HepG2 (cell line): ENCODE measurements at regions not wholly inside any gene's neighbourhood (a gene's known extent, or its start where the extent isn't known, plus 50 kb on each side); places are given as distances from the start of the nearest gene placed in this dataset.
A peak's percentile ranks its signal among the peaks of the same experiment; 100 is the strongest.

Experiments
- ATAC-seq: fragments of 200-7000 bp; cut with Tn5 transposase; 3 replicates; pipeline ENCODE4 v1.9.1; 2020; ENCODE audit warnings: mild to moderate bottlenecking, moderate library complexity
- BruUV-seq: library from RNA; stranded (reverse); fragments of 400-500 nt; replicated peaks from 2 replicates; lab custom pipeline; 2021; lab: Mats Ljungman, UMichigan
- CTCF ChIA-PET: fragments of 300-600 bp; formaldehyde crosslinking; extraction: SDS; loops from one replicate; lab custom pipeline; 2021; ENCODE audit warnings: low total read pairs, inconsistent platforms, low intra/inter-chr PET ratio; lab: Yijun Ruan, JAX
- POLR2A ChIA-PET: fragments of 350-600 bp; sonication (Branson Sonifier 250); formaldehyde crosslinking; loops from one replicate; lab custom pipeline; 2020; ENCODE audit warnings: antibody characterized with exemption, inconsistent platforms; lab: Yijun Ruan, JAX
- DNase-seq: peaks from one replicate; pipeline ENCODE4 v3.0.0-alpha.2; 2015; ENCODE audit warnings: low spot score
- FAIRE-seq: peaks from 3 replicates; lab custom pipeline; 2011; peaks lifted over from hg19 to GRCh38; lab: Jason Lieb, UNC
- H2AFZ ChIP-seq: one replicate; pipeline ENCODE4 v1.6.1; 2011; ENCODE audit warnings: low read length, inconsistent platforms
- H3K27ac ChIP-seq: fragments of 300-600 bp; 3 replicates; pipeline ENCODE4 v1.8.0; 2011; ENCODE audit warnings: mixed run types, mild to moderate bottlenecking, mixed read lengths, low read length, inconsistent platforms; ENCODE audit not compliant: insufficient read depth; ENCODE audit errors: extremely low read length
- H3K27me3 ChIP-seq, 2 experiments: fragments of 200-600 bp in 1 of 2; 2 replicates in 1 of 2; 3 replicates in 1 of 2; pipeline versions ENCODE4 v1.6.0 to v1.8.0; 2011; ENCODE audit warnings: low read length in 2 of 2, mild to moderate bottlenecking in 2 of 2, moderate library complexity in 2 of 2, inconsistent platforms in 1 of 2; ENCODE audit not compliant: insufficient read depth in 2 of 2, control insufficient read depth in 1 of 2
- H3K36me3 ChIP-seq, 2 experiments: fragments of 200-600 bp in 1 of 2; replicated peaks in 1 of 2; 2 replicates in 1 of 2; 3 replicates in 1 of 2; pipeline versions ENCODE4 v1.5.1 to v1.8.0; 2011; ENCODE audit warnings: low read length in 2 of 2, inconsistent platforms in 1 of 2; ENCODE audit not compliant: insufficient read depth in 2 of 2, control insufficient read depth in 1 of 2
- H3K4me1 ChIP-seq: 2 replicates; pipeline ENCODE4 v1.5.1; 2012; ENCODE audit warnings: low read length, inconsistent platforms; ENCODE audit not compliant: insufficient read depth
- H3K4me2 ChIP-seq: 2 replicates; pipeline ENCODE4 v1.6.0; 2011; ENCODE audit warnings: low read depth, low read length, inconsistent platforms
- H3K4me3 ChIP-seq, 3 experiments: fragments of 200-600 bp in 1 of 3; sonication (generic), shearing (Covaris generic) in 1 of 3; replicated peaks in 1 of 3; 2 replicates each; pipeline ENCODE4 v1.5.1; 2011 to 2016; ENCODE audit warnings: low read length in 3 of 3, inconsistent platforms in 2 of 3, low read depth in 2 of 3, mild to moderate bottlenecking in 2 of 3, control low read depth in 1 of 3, mixed read lengths in 1 of 3; ENCODE audit not compliant: insufficient read depth in 1 of 3
- H3K79me2 ChIP-seq: one replicate; pipeline ENCODE4 v1.6.1; 2011; ENCODE audit warnings: low read length, inconsistent platforms; ENCODE audit not compliant: insufficient read depth
- H3K9ac ChIP-seq: 2 replicates; pipeline ENCODE4 v1.6.0; 2011; ENCODE audit warnings: mild to moderate bottlenecking, low read depth, low read length, inconsistent platforms; ENCODE audit not compliant: insufficient read depth
- H3K9me3 ChIP-seq: 2 replicates; pipeline ENCODE4 v1.5.1; 2012; ENCODE audit warnings: mild to moderate bottlenecking, low read length
- H4K20me1 ChIP-seq: 2 replicates; pipeline ENCODE4 v1.6.0; 2011; ENCODE audit warnings: inconsistent platforms, mild to moderate bottlenecking, low read length, moderate library complexity; ENCODE audit not compliant: insufficient read depth
- ATF7 ChIP-seq, 2 experiments: fragments of 450-650 bp in 1 of 2; sonication (generic) in 1 of 2; formaldehyde crosslinking in 1 of 2; IDR thresholded peaks; 2 replicates each; pipeline versions ENCODE4 v1.4.0 to v1.6.1; 2016 to 2020; ENCODE audit warnings: antibody characterized with exemption in 1 of 2, mild to moderate bottlenecking in 1 of 2, missing genetic modification reagents in 1 of 2
- CREB1 ChIP-seq, 2 experiments: fragments of 450-650 bp in 1 of 2; IDR thresholded peaks; 2 replicates each; pipeline ENCODE4 v1.6.1; 2016 to 2017; ENCODE audit warnings: control low read depth in 1 of 2, mild to moderate bottlenecking in 1 of 2, missing compliant biosample characterization in 1 of 2, missing genetic modification characterization in 1 of 2
- HMG20B ChIP-seq: conservative IDR thresholded peaks from 2 replicates; pipeline ENCODE4 v1.6.1; 2016; ENCODE audit warnings: missing genetic modification reagents, missing compliant biosample characterization
- NFE2 ChIP-seq: sonication (generic); formaldehyde crosslinking; IDR thresholded peaks from 2 replicates; pipeline ENCODE4 v1.4.0; 2020; ENCODE audit warnings: missing genetic modification reagents
- ZFP36L2 ChIP-seq: sonication (generic); formaldehyde crosslinking; IDR thresholded peaks from 2 replicates; pipeline ENCODE4 v1.4.0; 2020; ENCODE audit warnings: missing genetic modification reagents
- ZMAT3 ChIP-seq: sonication (generic); formaldehyde crosslinking; conservative IDR thresholded peaks from 2 replicates; pipeline ENCODE4 v1.7.0; 2021; ENCODE audit warnings: missing genetic modification reagents
- ZNF160 ChIP-seq: sonication (generic); formaldehyde crosslinking; IDR thresholded peaks from 2 replicates; pipeline ENCODE4 v1.8.0; 2022; ENCODE audit warnings: mild to moderate bottlenecking, inconsistent platforms, missing genetic modification reagents
- ZNF207 ChIP-seq: fragments of 450-650 bp; IDR thresholded peaks from 2 replicates; pipeline ENCODE4 v1.6.1; 2016; ENCODE audit warnings: antibody characterized with exemption, borderline replicate concordance
- ZNF263 ChIP-seq: sonication (generic); formaldehyde crosslinking; IDR thresholded peaks from 2 replicates; pipeline ENCODE4 v1.4.0; 2020; ENCODE audit warnings: missing genetic modification reagents
- WGBS: methylation state at CpG from one replicate; pipeline ENCODE4 v1.1.6; 2017; ENCODE audit warnings: low lambda C conversion rate; 5-methylcytosine and 5-hydroxymethylcytosine counted together
- in situ Hi-C: cut with HindIII; loops from 2 replicates; pipeline ENCODE4 v1.10.0; 2017; ENCODE audit warnings: low pct_unique_long_range_greater_than_20kb; ENCODE audit not compliant: extremely low pct_ligation_motif_present
- intact Hi-C: fragments of 100-400 bp; cut with micrococcal nuclease; formaldehyde crosslinking; loops from one replicate; pipeline ENCODE4 v1.10.0; 2022; ENCODE audit not compliant: unreplicated experiment
- TF ChIP-seq, protein P1 (sequence below): sonication (generic); formaldehyde crosslinking; IDR thresholded peaks from 2 replicates; pipeline ENCODE4 v1.4.0; 2020; ENCODE audit warnings: mild to moderate bottlenecking, missing genetic modification reagents
- TF ChIP-seq, protein P2 (sequence below): sonication (generic); formaldehyde crosslinking; conservative IDR thresholded peaks from 2 replicates; pipeline ENCODE4 v1.8.0; 2022; ENCODE audit warnings: mild to moderate bottlenecking, moderate library complexity, missing genetic modification reagents
- TF ChIP-seq, protein P3 (sequence below): fragments of 450-650 bp; IDR thresholded peaks from 2 replicates; pipeline ENCODE4 v1.6.1; 2016

DNA sequence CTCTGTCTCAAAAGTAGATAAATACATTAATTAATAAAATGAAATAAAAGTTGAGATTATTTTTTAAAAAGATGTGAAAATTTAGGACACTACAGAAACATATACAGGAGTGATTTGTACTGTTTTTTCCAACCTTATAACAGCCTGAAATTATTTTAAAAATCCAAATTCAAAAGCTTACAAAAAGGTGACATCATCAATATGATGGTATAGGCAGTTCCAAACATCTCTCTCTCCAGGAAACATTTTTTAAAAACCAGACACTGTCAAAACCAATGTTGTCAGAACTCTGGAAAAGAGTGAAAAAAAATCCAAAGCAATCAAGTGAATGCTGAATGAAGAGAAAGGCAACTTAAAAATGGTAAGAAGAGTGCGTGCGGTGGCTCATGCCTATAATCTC lies 76.7 kb downstream of the HHEX start:
- Histone ChIP-seq H3K4me1 (peaks cover 6% of the 10 kb centered on the region), H3K4me3 (no peak overlapping the region), H3K9ac (no peak overlapping the region), H2AFZ (no peak overlapping the region), H3K79me2 (no peaks in the 10 kb centered on the region), H3K9me3 (no peaks in the 10 kb centered on the region; the same call in 1 of the 2 replicates), H3K4me2 (no peak overlapping the region), H3K27me3 (peaks cover 2 to 4% of the 10 kb centered on the region in 2 experiments; a peak in 3 of 5 replicates), H3K36me3 (no peaks in the 10 kb centered on the region), H3K27ac (no peak overlapping the region), H4K20me1 (no peaks in the 10 kb centered on the region)
- in situ Hi-C loops (no loop called here), intact Hi-C loops (no loop called here)
- DNase-seq (no peak), ATAC-seq (no peak), FAIRE-seq (no peak)
- no TSS peak for BruUV-seq
- 97% methylated on average over 2 of the region's 2 CpGs for WGBS
- TF ChIP-seq ZMAT3 (CRISPR knock-in tag): no peak
- peak; percentile 31; the same call in 1 of the 2 replicates for TF ChIP-seq CREB1 (IDR thresholded peaks at IDR 0.05)
- no peak for TF ChIP-seq CREB1 (CRISPR knock-in tag; IDR thresholded peaks at IDR 0.05)
- TF ChIP-seq ATF7 (IDR thresholded peaks at IDR 0.05): peak; percentile 92
- no peak for TF ChIP-seq ATF7 (CRISPR knock-in tag; IDR thresholded peaks at IDR 0.05)
- ChIA-PET POLR2A (interaction anchor here (0.7 kb wide), 1 partner anchor 1133 kb away, joined by 3 read pairs; no protein-coding TSS in a partner anchor), CTCF (no interaction called here)

DNA sequence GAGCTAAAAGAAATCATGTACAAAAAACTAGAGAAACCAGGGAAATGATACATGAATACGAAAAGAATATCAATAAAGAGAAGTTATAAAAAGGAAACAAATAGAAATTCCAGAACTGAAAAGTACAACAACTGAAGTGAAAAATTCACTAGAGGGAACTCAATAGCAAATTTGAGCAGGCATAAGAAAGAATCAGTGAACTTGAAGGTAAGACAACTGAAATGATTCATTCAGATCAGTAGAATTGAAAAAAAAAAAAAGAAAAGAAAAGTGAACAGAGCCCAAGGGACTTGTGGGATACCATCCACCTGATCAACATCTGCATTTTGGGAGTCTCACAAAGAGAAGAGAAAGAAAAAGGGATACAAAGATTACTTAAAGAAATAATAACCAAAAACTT lies 78.3 kb downstream of the HHEX start:
- BruUV-seq: no TSS peak
- intact Hi-C loops: no loop called here

More for the DNA sequence above, 78.3 kb downstream of the HHEX start:
- H3K4me3 ChIP-seq: no peak overlapping the region
- ATAC-seq (no peak), FAIRE-seq (no peak)
- H3K27ac ChIP-seq: no peak overlapping the region
- H3K9me3 ChIP-seq: no peaks in the 10 kb centered on the region; the same call in 1 of the 2 replicates
- no peaks in the 10 kb centered on the region for H3K36me3 ChIP-seq
- H4K20me1 ChIP-seq: no peaks in the 10 kb centered on the region
- no peak overlapping the region for H3K4me2 ChIP-seq
- H3K4me1 ChIP-seq: no peaks in the 10 kb centered on the region
- H3K9ac ChIP-seq: no peak overlapping the region
- TF ChIP-seq NFE2 (CRISPR knock-in tag) (no peak), HMG20B (no peak), ZNF263 (CRISPR knock-in tag) (no peak), ZNF207 (no peak), ZFP36L2 (CRISPR knock-in tag) (no peak), ZNF160 (CRISPR knock-in tag) (peak; percentile 89)
- TF ChIP-seq, protein P1, sequence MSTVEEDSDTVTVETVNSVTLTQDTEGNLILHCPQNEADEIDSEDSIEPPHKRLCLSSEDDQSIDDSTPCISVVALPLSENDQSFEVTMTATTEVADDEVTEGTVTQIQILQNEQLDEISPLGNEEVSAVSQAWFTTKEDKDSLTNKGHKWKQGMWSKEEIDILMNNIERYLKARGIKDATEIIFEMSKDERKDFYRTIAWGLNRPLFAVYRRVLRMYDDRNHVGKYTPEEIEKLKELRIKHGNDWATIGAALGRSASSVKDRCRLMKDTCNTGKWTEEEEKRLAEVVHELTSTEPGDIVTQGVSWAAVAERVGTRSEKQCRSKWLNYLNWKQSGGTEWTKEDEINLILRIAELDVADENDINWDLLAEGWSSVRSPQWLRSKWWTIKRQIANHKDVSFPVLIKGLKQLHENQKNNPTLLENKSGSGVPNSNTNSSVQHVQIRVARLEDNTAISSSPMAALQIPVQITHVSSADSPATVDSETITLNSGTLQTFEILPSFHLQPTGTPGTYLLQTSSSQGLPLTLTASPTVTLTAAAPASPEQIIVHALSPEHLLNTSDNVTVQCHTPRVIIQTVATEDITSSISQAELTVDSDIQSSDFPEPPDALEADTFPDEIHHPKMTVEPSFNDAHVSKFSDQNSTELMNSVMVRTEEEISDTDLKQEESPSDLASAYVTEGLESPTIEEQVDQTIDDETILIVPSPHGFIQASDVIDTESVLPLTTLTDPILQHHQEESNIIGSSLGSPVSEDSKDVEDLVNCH (CRISPR knock-in tag): no peak
- TF ChIP-seq, protein P2, sequence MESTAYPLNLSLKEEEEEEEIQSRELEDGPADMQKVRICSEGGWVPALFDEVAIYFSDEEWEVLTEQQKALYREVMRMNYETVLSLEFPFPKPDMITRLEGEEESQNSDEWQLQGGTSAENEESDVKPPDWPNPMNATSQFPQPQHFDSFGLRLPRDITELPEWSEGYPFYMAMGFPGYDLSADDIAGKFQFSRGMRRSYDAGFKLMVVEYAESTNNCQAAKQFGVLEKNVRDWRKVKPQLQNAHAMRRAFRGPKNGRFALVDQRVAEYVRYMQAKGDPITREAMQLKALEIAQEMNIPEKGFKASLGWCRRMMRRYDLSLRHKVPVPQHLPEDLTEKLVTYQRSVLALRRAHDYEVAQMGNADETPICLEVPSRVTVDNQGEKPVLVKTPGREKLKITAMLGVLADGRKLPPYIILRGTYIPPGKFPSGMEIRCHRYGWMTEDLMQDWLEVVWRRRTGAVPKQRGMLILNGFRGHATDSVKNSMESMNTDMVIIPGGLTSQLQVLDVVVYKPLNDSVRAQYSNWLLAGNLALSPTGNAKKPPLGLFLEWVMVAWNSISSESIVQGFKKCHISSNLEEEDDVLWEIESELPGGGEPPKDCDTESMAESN (CRISPR knock-in tag): no peak
- TF ChIP-seq, protein P3, sequence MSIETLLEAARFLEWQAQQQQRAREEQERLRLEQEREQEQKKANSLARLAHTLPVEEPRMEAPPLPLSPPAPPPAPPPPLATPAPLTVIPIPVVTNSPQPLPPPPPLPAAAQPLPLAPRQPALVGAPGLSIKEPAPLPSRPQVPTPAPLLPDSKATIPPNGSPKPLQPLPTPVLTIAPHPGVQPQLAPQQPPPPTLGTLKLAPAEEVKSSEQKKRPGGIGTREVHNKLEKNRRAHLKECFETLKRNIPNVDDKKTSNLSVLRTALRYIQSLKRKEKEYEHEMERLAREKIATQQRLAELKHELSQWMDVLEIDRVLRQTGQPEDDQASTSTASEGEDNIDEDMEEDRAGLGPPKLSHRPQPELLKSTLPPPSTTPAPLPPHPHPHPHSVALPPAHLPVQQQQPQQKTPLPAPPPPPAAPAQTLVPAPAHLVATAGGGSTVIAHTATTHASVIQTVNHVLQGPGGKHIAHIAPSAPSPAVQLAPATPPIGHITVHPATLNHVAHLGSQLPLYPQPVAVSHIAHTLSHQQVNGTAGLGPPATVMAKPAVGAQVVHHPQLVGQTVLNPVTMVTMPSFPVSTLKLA: no peak
- TF ChIP-seq, all 625 proteins: peak for 1
- WGBS: 43% methylated on average over 1 of the region's 1 CpG
- DNase-seq: no peak
- Histone ChIP-seq H3K27me3 (peaks cover 2 to 5% of the 10 kb centered on the region in 2 experiments; a peak in 3 of 5 replicates), H2AFZ (no peak overlapping the region), H3K79me2 (no peaks in the 10 kb centered on the region)
- POLR2A ChIA-PET: no interaction called here
- in situ Hi-C loops: no loop called here
- CTCF ChIA-PET: no interaction called here
